Transverse colon (tissue), 4 donors: ENCODE measurements at regions not wholly inside any gene's neighbourhood (a gene's known extent, or its start where the extent isn't known, plus 50 kb on each side); places are given as distances from the start of the nearest gene placed in this dataset.

Experiments
- POLR2A ChIP-seq: fragments of 450-650 bp; IDR thresholded peaks from one replicate; pipeline ENCODE4 v1.6.1; 2016; ENCODE audit warnings: antibody characterized with exemption, mild to moderate bottlenecking, moderate library complexity
- POLR2AphosphoS5 ChIP-seq, 3 donors: sonication (generic); formaldehyde crosslinking; IDR thresholded peaks; one replicate each; pipeline ENCODE4 v1.6.1; 2016; ENCODE audit warnings: antibody characterized with exemption in 3 of 3
- TF ChIP-seq, protein P1 (sequence below), 5 experiments: fragments of 200-600 bp in 3 of 5; fragments of 450-650 bp in 2 of 5; sonication (generic) in 3 of 5; IDR thresholded peaks; 1 replicate in 2 of 5; 2 replicates in 3 of 5; pipeline ENCODE4 v1.5.1; 2016 to 2017; ENCODE audit warnings: antibody characterized with exemption in 5 of 5, inconsistent platforms in 3 of 5, mild to moderate bottlenecking in 2 of 5, moderate library complexity in 1 of 5

DNA sequence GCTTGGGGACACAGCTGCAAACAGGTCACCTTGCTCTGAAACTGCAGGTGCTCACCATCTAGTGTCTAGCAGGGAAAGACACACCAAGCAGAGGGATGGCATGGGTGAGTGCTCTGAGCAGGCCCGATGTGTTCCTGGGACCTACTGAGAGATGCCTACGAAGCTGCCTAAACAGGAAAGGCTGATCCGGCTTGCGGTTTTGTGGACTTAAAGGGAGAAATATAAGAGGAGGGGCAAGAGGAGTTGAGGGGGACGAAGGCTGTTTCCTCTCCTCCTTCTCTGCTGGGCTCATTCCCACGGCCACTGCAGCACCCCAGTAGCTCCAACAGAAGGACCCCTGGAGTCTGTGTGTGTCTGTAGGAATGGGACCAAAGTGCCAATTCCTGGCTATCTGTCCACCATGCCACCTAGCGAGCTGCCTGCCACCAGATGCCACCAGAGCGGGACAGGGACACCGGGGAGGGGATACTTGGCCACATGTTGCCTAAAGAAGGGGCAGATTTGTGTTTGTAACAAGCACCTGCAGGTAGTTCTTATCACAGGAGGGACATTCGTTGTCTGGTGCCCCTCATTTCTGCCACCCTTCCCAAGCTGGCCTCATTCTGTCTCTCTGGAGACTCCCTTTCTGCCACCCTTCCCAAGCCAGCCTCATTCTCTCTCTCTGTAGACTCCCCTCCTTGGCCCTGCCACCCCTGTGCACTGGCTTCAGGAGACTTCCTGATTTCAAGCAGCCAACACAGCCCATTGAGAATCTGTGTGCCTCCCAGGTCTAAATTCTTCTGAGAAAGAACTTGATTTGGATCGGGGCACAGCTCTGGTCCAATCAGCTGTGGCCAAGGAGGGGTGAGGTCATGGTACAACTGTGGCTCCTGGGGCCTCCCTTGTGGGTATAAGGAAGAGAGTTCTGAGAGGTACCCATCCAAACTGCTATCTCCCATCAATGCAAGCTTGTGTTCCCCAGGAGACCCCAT, 221.8 kb downstream of the ANKRD60 start:
- no peak for TF ChIP-seq POLR2A
- TF ChIP-seq, protein P1, sequence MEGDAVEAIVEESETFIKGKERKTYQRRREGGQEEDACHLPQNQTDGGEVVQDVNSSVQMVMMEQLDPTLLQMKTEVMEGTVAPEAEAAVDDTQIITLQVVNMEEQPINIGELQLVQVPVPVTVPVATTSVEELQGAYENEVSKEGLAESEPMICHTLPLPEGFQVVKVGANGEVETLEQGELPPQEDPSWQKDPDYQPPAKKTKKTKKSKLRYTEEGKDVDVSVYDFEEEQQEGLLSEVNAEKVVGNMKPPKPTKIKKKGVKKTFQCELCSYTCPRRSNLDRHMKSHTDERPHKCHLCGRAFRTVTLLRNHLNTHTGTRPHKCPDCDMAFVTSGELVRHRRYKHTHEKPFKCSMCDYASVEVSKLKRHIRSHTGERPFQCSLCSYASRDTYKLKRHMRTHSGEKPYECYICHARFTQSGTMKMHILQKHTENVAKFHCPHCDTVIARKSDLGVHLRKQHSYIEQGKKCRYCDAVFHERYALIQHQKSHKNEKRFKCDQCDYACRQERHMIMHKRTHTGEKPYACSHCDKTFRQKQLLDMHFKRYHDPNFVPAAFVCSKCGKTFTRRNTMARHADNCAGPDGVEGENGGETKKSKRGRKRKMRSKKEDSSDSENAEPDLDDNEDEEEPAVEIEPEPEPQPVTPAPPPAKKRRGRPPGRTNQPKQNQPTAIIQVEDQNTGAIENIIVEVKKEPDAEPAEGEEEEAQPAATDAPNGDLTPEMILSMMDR (IDR thresholded peaks at IDR 0.05), result no peak
- TF ChIP-seq POLR2AphosphoS5 (IDR thresholded peaks at IDR 0.05), result no peak
